ENCODE measurements at regions not wholly inside any gene's neighbourhood (a gene's known extent, or its start where the extent isn't known, plus 50 kb on each side); places are given as distances from the start of the nearest gene placed in this dataset.
A peak's percentile ranks its signal among the peaks of the same experiment; 100 is the strongest.
"Not testable (repeated sequence)": the region's sequence is repeated elsewhere in the genome, so short reads cannot be mapped to it uniquely, and the experiment has no call there.

GRCh38 chr18:60319129-60319528, 53.4 kb downstream of the MC4R start:
- DNase-seq (ENCODE audit: low read depth), result no peak

GRCh38 chr18:60311676-60312360, 60.8 kb downstream of the MC4R start:
- no peak for DNase-seq (ENCODE audit: low read depth)

GRCh38 chr18:60295674-60296073, 76.9 kb downstream of the MC4R start:
- DNase-seq (ENCODE audit: low read depth), result no peak

GRCh38 chr18:60292186-60292585, 80.4 kb downstream of the MC4R start:
- no peak for DNase-seq (ENCODE audit: low read depth)

- no peak for DNase-seq (ENCODE audit: low read depth)
Observed at GRCh38 chr18:60279391-60279790, 93.2 kb downstream of the MC4R start.

GRCh38 chr18:60277855-60278480, 94.6 kb downstream of the MC4R start:
- peak; percentile 25 for DNase-seq (ENCODE audit: low read depth)

- no peak for DNase-seq (ENCODE audit: low read depth)
Observed at GRCh38 chr18:60267391-60268058, 105.0 kb downstream of the MC4R start.

GRCh38 chr18:60266558-60266957, 106.0 kb downstream of the MC4R start:
- no peak for DNase-seq (ENCODE audit: low read depth)

- no peak for DNase-seq (ENCODE audit: low read depth)
Observed at GRCh38 chr18:60259052-60259681, 113.4 kb downstream of the MC4R start.

- DNase-seq (ENCODE audit: low read depth), result no peak
Observed at GRCh38 chr18:60249388-60249787, 123.2 kb downstream of the MC4R start.

GRCh38 chr18:60248336-60249330, 123.9 kb downstream of the MC4R start:
- DNase-seq (ENCODE audit: low read depth), result no peak

GRCh38 chr18:60247103-60247502, 125.5 kb downstream of the MC4R start:
- DNase-seq (ENCODE audit: low read depth), result no peak

- no peak for DNase-seq (ENCODE audit: low read depth)
Observed at GRCh38 chr18:60246606-60247005, 126.0 kb downstream of the MC4R start.

- no peak for DNase-seq (ENCODE audit: low read depth)
Observed at GRCh38 chr18:60245096-60245495, 127.5 kb downstream of the MC4R start.

- not testable (repeated sequence) for DNase-seq (ENCODE audit: low read depth)
Observed at GRCh38 chr18:60239024-60239710, 133.4 kb downstream of the MC4R start.

- DNase-seq (ENCODE audit: low read depth), result no peak
Observed at GRCh38 chr18:60235164-60235563, 137.4 kb downstream of the MC4R start.

GRCh38 chr18:60232541-60232940, 140.0 kb downstream of the MC4R start:
- peak; percentile 14 for DNase-seq (ENCODE audit: low read depth)

GRCh38 chr18:60228609-60229595, 143.7 kb downstream of the MC4R start:
- no peak for DNase-seq (ENCODE audit: low read depth)

GRCh38 chr18:60215432-60215831, 157.1 kb downstream of the MC4R start:
- DNase-seq (ENCODE audit: low read depth), result no peak

- DNase-seq (ENCODE audit: low read depth), result no peak
Observed at GRCh38 chr18:60209042-60209441, 163.5 kb downstream of the MC4R start.
